ENCODE measurements at regions not wholly inside any gene's neighbourhood (a gene's known extent, or its start where the extent isn't known, plus 50 kb on each side); places are given as distances from the start of the nearest gene placed in this dataset.

DNA sequence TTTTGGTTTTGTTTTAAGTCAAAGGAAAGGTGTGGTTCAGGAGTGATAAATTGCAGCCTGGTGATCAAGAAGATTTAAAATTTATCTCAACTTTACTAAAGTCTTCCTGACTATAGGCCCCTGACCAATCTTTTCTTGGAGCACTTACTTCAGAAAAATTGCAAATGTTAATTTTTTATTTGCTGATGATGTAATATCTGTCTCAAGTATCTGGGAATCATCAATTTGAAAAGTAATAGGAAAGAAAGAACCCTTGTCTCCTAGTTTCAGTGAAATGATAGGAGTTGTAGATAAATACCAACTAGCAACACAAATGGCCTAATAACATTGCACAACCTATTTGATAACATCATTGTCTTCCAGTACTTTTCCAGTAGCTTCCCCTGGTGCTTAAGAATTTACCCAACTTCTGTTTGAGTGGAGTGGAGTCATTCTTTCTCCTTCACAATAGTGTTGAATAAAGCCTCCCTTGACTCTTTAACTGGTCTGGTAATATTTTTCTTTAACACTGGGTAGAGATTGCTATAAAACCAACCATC lies 648.3 kb upstream of the ADGRB3 start:
- Histone ChIP-seq H2BK5ac (ENCODE audit: low read length) (no peak overlapping the region), H3K4me3 (ENCODE audit: low read length in 2 of 2) (no peak overlapping the region), H3K4ac (ENCODE audit: low read length) (no peak overlapping the region), H2AFZ (ENCODE audit: low read length) (no peak overlapping the region), H2BK120ac (ENCODE audit: low read depth, low read length) (no peak overlapping the region), H3K23ac (ENCODE audit: low read depth, low read length, poor library complexity) (no peak overlapping the region), H3K4me2 (ENCODE audit: insufficient read depth, low read length, poor library complexity, severe bottlenecking) (no peak overlapping the region), H4K91ac (ENCODE audit: low read depth, low read length, poor library complexity) (no peak overlapping the region), H3K36me3 (replicated peaks in 1 of 2; ENCODE audit: control insufficient read depth in 2 of 2, insufficient read depth in 2 of 2, low read length in 2 of 2) (no peaks in the 10 kb centered on the region), H2BK12ac (ENCODE audit: low read length) (no peak overlapping the region), H2AK5ac (ENCODE audit: low read depth, low read length) (no peak overlapping the region), H3K9ac (ENCODE audit: low read depth, low read length, poor library complexity) (no peak overlapping the region), H3K79me1 (ENCODE audit: low read depth, low read length) (no peaks in the 10 kb centered on the region), H3K4me1 (ENCODE audit: control insufficient read depth in 2 of 2, insufficient read depth in 1 of 2, low read depth in 1 of 2, low read length in 2 of 2) (no peaks in the 10 kb centered on the region), H2BK15ac (ENCODE audit: low read length) (no peak overlapping the region), H3K14ac (ENCODE audit: low read length) (no peak overlapping the region), H3K18ac (ENCODE audit: low read length) (no peak overlapping the region), H3K27ac (replicated peaks; ENCODE audit: low read length) (no peak overlapping the region), H3K9me3 (replicated peaks in 1 of 2; ENCODE audit: control insufficient read depth in 2 of 2, insufficient read depth in 1 of 2, low read depth in 1 of 2, low read length in 2 of 2) (no peaks in the 10 kb centered on the region), H4K8ac (ENCODE audit: low read depth, low read length) (no peak overlapping the region), H3K27me3 (ENCODE audit: control insufficient read depth in 3 of 3, insufficient read depth in 3 of 3, low read depth in 1 of 3, low read length in 3 of 3) (no peaks in the 10 kb centered on the region)
- no peak for DNase-seq (ENCODE audit: low spot score)

DNA sequence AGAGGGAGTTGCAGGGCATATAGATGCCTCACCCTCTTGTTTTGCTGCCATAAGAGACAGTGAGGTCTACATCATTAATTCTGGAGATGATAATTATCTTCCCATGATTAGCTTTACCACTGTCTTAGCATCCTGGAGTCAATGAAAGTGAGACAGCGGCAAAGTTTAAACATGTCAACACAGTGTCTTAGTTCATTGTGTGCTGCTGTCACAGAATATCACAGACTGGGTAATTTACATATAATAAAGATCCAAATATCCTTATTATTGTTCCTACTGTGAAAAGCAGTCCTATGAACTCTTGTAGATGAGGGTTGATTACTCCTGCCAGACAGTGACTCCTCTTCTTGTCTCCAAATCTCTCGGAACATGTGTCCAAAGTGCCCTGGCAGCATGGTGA lies 658.6 kb upstream of the ADGRB3 start:
- Histone ChIP-seq H3K9me3 (replicated peaks in 1 of 2; ENCODE audit: control insufficient read depth in 2 of 2, insufficient read depth in 1 of 2, low read depth in 1 of 2, low read length in 2 of 2) (no peaks in the 10 kb centered on the region), H3K4me2 (ENCODE audit: insufficient read depth, low read length, poor library complexity, severe bottlenecking) (no peak overlapping the region), H3K4ac (ENCODE audit: low read length) (no peak overlapping the region), H3K9ac (ENCODE audit: low read depth, low read length, poor library complexity) (no peak overlapping the region), H3K23ac (ENCODE audit: low read depth, low read length, poor library complexity) (no peak overlapping the region), H4K8ac (ENCODE audit: low read depth, low read length) (no peak overlapping the region), H3K27me3 (ENCODE audit: control insufficient read depth in 3 of 3, insufficient read depth in 3 of 3, low read depth in 1 of 3, low read length in 3 of 3) (peaks cover 0 to 2% (median 0%) of the 10 kb centered on the region in 3 experiments), H2BK12ac (ENCODE audit: low read length) (no peak overlapping the region), H3K4me3 (ENCODE audit: low read length in 2 of 2) (no peak overlapping the region), H2AFZ (ENCODE audit: low read length) (no peak overlapping the region), H3K14ac (ENCODE audit: low read length) (no peak overlapping the region), H2BK5ac (ENCODE audit: low read length) (no peak overlapping the region), H3K79me1 (ENCODE audit: low read depth, low read length) (no peaks in the 10 kb centered on the region), H3K4me1 (ENCODE audit: control insufficient read depth in 2 of 2, insufficient read depth in 1 of 2, low read depth in 1 of 2, low read length in 2 of 2) (no peaks in the 10 kb centered on the region), H2AK5ac (ENCODE audit: low read depth, low read length) (no peak overlapping the region), H3K18ac (ENCODE audit: low read length) (no peak overlapping the region), H2BK15ac (ENCODE audit: low read length) (no peak overlapping the region), H3K36me3 (replicated peaks in 1 of 2; ENCODE audit: control insufficient read depth in 2 of 2, insufficient read depth in 2 of 2, low read length in 2 of 2) (no peaks in the 10 kb centered on the region), H2BK120ac (ENCODE audit: low read depth, low read length) (no peak overlapping the region), H4K91ac (ENCODE audit: low read depth, low read length, poor library complexity) (no peak overlapping the region), H3K27ac (replicated peaks; ENCODE audit: low read length) (no peak overlapping the region)
- no peak for DNase-seq (ENCODE audit: low spot score)
- no CpG with 5 or more reads among the region's 2 CpGs for WGBS, 2 donors (ENCODE audit: extremely low coverage in 2 of 2, insufficient read length in 2 of 2, insufficient replicate concordance in 1 of 2)

DNA sequence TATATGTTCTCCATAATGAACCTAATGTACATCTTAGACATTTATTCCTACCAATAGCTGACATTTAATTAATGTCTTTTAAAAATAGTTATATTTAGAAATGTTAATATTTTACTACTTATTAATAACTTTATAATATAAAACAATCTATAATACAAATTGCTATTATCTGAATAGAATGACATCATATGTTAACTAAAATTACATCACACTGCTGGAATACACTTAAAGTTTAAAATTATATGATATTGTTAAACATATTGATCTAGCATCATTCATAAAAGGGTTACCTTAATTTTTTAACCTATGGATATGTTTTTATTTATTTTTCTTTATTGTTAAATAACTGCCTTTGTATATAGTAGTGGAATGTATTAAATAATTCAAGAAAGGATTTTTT lies 660.2 kb upstream of the ADGRB3 start:
- no peak overlapping the region for H2AFZ ChIP-seq (ENCODE audit: low read length)
- no peak overlapping the region for H3K9ac ChIP-seq (ENCODE audit: low read depth, low read length, poor library complexity)
- H3K4me3 ChIP-seq (ENCODE audit: low read length in 2 of 2), result no peak overlapping the region
- H2BK5ac ChIP-seq (ENCODE audit: low read length), result no peak overlapping the region
- no peak overlapping the region for H3K23ac ChIP-seq (ENCODE audit: low read depth, low read length, poor library complexity)
- H2BK120ac ChIP-seq (ENCODE audit: low read depth, low read length), result no peak overlapping the region
- H3K4ac ChIP-seq (ENCODE audit: low read length), result no peak overlapping the region
- H2BK15ac ChIP-seq (ENCODE audit: low read length), result no peak overlapping the region
- no peaks in the 10 kb centered on the region for H3K79me1 ChIP-seq (ENCODE audit: low read depth, low read length)
- H3K36me3 ChIP-seq (replicated peaks in 1 of 2; ENCODE audit: control insufficient read depth in 2 of 2, insufficient read depth in 2 of 2, low read length in 2 of 2), result no peaks in the 10 kb centered on the region
- H3K18ac ChIP-seq (ENCODE audit: low read length), result no peak overlapping the region
- peaks cover 0 to 2% (median 0%) of the 10 kb centered on the region in 3 experiments for H3K27me3 ChIP-seq (ENCODE audit: control insufficient read depth in 3 of 3, insufficient read depth in 3 of 3, low read depth in 1 of 3, low read length in 3 of 3)
- H2BK12ac ChIP-seq (ENCODE audit: low read length), result no peak overlapping the region
- DNase-seq (ENCODE audit: low spot score), result no peak
- H3K4me2 ChIP-seq (ENCODE audit: insufficient read depth, low read length, poor library complexity, severe bottlenecking), result no peak overlapping the region
- no peak overlapping the region for H2AK5ac ChIP-seq (ENCODE audit: low read depth, low read length)
- no peak overlapping the region for H4K8ac ChIP-seq (ENCODE audit: low read depth, low read length)
- no peak overlapping the region for H3K27ac ChIP-seq (replicated peaks; ENCODE audit: low read length)
- H3K9me3 ChIP-seq (replicated peaks in 1 of 2; ENCODE audit: control insufficient read depth in 2 of 2, insufficient read depth in 1 of 2, low read depth in 1 of 2, low read length in 2 of 2), result no peaks in the 10 kb centered on the region
- no peak overlapping the region for H3K14ac ChIP-seq (ENCODE audit: low read length)
- H4K91ac ChIP-seq (ENCODE audit: low read depth, low read length, poor library complexity), result no peak overlapping the region
- H3K4me1 ChIP-seq (ENCODE audit: control insufficient read depth in 2 of 2, insufficient read depth in 1 of 2, low read depth in 1 of 2, low read length in 2 of 2), result no peaks in the 10 kb centered on the region

DNA sequence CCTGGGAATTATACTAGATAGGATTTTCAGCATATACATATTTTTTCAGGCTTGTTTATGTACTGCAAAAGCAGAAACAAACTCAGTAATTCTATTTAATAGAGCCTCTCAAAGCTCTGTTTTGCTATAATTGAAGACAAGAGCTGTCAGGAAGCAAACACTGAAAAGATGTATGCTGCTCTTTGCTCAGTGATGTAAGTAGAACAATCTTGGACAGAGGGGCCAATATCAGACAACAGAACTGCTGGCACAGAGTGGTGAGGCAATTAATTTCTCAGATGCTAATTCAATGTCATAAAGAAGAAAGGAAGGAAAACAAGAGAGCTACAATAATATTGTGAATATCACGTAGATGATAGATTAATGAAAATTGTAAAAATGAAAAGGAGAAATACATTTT lies 663.3 kb upstream of the ADGRB3 start:
- Histone ChIP-seq H3K9me3 (replicated peaks in 1 of 2; ENCODE audit: control insufficient read depth in 2 of 2, insufficient read depth in 1 of 2, low read depth in 1 of 2, low read length in 2 of 2) (no peaks in the 10 kb centered on the region), H2AK5ac (ENCODE audit: low read depth, low read length) (no peak overlapping the region), H3K9ac (ENCODE audit: low read depth, low read length, poor library complexity) (no peak overlapping the region), H2BK120ac (ENCODE audit: low read depth, low read length) (no peak overlapping the region), H3K27me3 (ENCODE audit: control insufficient read depth in 3 of 3, insufficient read depth in 3 of 3, low read depth in 1 of 3, low read length in 3 of 3) (no peaks in the 10 kb centered on the region), H2AFZ (ENCODE audit: low read length) (no peak overlapping the region), H3K23ac (ENCODE audit: low read depth, low read length, poor library complexity) (no peak overlapping the region), H3K27ac (replicated peaks; ENCODE audit: low read length) (no peak overlapping the region), H3K4ac (ENCODE audit: low read length) (no peak overlapping the region), H4K91ac (ENCODE audit: low read depth, low read length, poor library complexity) (no peak overlapping the region), H4K8ac (ENCODE audit: low read depth, low read length) (no peak overlapping the region), H3K14ac (ENCODE audit: low read length) (no peak overlapping the region), H3K4me3 (ENCODE audit: low read length in 2 of 2) (no peak overlapping the region), H3K4me1 (ENCODE audit: control insufficient read depth in 2 of 2, insufficient read depth in 1 of 2, low read depth in 1 of 2, low read length in 2 of 2) (no peaks in the 10 kb centered on the region), H2BK5ac (ENCODE audit: low read length) (no peak overlapping the region), H2BK12ac (ENCODE audit: low read length) (no peak overlapping the region), H2BK15ac (ENCODE audit: low read length) (no peak overlapping the region), H3K4me2 (ENCODE audit: insufficient read depth, low read length, poor library complexity, severe bottlenecking) (no peak overlapping the region), H3K79me1 (ENCODE audit: low read depth, low read length) (no peaks in the 10 kb centered on the region), H3K18ac (ENCODE audit: low read length) (no peak overlapping the region), H3K36me3 (replicated peaks in 1 of 2; ENCODE audit: control insufficient read depth in 2 of 2, insufficient read depth in 2 of 2, low read length in 2 of 2) (no peaks in the 10 kb centered on the region)
- WGBS, 2 donors (ENCODE audit: extremely low coverage in 2 of 2, insufficient read length in 2 of 2, insufficient replicate concordance in 1 of 2), result 100% methylated on average over 1 of the region's 1 CpG; no CpG with 5 or more reads in 1 of the 2 donors
- DNase-seq (ENCODE audit: low spot score), result no peak

All from neuronal stem cell (in vitro differentiated cells).